Activated CD8-positive, alpha-beta memory T cell treated with anti-CD3 and anti-CD28 coated beads for 1 hour (primary cell): ENCODE measurements at regions not wholly inside any gene's neighbourhood (a gene's known extent, or its start where the extent isn't known, plus 50 kb on each side); places are given as distances from the start of the nearest gene placed in this dataset.
"Not testable (repeated sequence)": the region's sequence is repeated elsewhere in the genome, so short reads cannot be mapped to it uniquely, and the experiment has no call there.

ENCODE experiments used
- DNase-seq, 2 donors: peaks; one replicate each; pipeline ENCODE4 v3.0.0-alpha.2; 2020; ENCODE audit warnings: low read depth in 1 of 2; ENCODE audit errors: extremely low read depth in 1 of 2

DNA sequence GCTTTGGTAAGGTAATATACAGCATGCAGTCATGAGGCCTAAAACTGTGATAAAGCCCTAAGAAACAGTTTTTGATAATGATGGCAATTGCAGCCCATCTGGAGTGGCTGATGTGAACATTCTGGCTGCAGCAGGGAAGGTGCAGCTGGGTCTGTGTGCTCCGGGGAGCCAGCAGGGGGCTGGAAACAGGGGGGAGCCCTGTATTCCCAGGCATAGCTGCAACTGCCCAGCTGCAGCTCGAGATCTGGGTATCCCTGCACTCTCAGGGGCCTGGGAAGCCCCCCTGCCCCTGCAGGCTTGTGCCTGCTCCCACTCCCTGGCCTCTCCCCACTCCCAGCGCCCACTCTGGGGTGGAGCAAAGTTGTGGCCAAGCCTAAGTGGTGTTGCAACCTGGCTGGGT is 95.6 kb downstream of the RRAGB start:
- no peak for DNase-seq

DNA sequence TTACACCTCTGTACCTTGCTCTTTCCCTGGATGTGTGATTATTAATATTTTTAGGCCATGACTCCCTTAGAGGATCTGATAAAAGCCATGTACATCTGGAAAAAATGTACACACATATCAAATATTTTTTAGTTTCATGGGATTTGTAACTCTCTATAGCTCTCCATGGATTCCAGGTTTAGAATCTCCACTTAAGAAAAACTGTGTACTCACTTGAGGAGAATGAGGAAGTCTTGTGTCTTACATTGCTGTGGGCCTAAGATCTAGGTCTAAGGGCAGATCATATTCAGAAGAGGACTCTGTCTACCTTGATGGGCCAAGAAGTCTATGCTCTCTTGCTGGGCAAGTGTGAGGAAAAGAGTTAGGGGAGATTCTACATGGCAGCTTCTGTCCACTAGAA is 98.0 kb downstream of the RRAGB start:
- no peak for DNase-seq

- no peak for DNase-seq
Observed at GRCh38 chrX:55816023-55816422, 98.5 kb downstream of the RRAGB start.

DNA sequence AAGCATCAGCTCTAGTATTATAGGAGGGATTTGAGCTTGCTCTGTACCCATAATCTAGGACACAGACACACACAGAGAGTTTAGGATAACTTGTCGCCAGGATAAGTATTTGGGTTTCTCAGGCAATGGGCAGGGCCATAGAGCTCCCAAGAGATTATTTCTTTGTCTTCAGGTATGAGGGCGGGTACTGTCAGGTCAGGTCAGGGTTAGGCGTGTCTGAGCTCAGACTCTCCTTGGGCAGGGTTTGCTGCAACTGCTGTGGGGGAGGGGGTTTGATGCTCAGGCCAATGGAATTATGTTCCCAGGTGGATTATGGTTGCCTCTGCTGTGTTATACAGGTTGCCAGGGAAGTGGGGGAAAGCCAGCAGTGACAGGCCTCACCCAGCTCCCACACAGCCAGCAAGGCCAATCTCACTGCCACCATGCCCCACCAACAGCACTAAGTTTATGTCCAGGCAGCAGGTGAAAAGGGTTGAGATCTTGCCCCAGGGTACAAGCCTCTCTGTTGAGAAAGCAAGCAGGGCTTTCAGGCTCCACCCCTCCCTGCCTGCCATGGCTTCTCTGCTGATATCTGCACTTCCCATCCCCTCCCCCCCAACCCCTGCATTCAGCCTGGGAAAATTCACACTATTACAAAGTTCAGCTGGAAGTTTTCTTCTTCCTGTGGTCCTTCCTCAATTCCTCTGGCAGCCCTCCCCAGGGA is 101.3 kb downstream of the RRAGB start:
- no peak for DNase-seq

DNA sequence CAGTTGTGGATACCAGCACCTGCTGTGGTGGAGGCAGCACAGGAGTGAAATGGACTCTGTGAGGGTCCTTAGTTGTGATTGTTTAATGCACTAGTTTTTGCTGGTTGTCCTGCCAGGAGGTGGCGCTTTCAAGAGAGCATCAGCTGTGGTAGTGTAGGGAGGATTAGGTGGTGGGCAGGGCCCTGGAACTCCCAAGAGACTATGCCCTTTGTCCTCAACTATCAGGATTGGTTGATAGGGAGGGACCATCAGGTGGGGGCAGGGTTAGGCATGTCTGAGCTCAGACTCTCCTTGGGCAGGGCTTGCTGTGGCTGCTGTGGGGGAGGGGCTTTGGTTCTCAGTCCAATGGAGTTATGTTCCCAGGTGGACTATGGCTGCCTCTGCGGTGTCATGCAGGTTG is 121.9 kb downstream of the RRAGB start:
- no peak for DNase-seq

DNA sequence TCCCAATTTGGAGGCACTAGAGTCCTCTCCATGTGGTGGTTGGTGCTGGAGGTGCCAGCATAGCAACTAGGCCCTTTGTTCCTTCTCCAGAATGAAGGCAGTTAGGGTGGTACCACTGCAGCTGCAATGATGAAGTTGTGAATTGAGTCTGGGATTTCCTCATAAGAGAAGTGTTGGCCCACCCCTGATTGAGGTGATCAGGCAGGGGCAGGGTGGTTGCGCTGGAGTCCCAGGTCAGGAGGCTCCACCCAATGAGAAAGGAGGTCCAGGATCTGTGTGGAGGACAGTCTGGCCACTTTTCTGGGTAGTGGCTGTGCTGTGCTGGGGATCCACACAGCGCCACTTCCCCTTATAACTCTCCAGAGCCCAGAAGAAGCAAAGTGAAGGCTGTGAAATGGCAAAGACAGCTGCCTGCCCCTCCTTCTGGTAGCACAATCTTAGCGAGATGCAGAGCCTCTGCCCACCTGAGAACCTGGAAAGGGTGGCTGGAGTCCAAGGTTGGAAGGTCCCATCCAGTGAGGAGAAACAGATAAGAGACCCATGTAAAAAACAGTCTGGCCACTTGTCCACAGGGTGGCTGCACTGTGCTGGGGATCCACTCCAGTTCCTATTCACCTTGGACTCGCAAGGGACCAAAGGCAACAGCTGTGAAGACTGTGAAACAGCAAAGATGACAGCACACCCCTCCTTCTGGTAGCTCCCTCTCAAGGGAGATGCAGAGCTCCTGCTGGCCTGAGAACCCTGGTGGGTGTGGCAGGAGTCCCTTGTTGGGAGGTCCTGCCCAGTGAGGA is 124.6 kb downstream of the RRAGB start:
- DNase-seq: no peak

GRCh38 chrX:55866779-55867178 is 149.2 kb downstream of the RRAGB start:
- not testable (repeated sequence) for DNase-seq

GRCh38 chrX:55867181-55867651 is 149.7 kb downstream of the RRAGB start:
- no peak for DNase-seq

DNA sequence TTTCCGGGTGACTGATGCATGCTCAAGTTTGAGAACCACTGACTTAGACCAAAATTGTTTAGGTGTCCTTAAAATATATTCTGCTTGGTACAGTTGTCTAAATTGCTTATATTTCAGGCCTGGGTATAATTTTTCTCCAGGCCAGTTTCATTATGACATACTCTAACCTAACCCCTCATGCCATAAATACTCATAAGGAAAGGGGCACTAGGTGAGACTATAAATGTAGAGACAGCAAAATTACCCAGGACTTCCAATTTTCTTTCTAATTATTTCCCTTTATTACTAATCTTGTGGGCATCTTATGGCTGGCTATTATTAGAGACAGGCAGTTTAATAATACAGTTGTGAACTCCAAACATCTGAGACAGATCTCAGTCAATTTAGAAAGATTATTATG is 150.2 kb downstream of the RRAGB start:
- no peak for DNase-seq

- DNase-seq: no peak
Observed at GRCh38 chrX:55874807-55875206, 157.3 kb downstream of the RRAGB start.

GRCh38 chrX:55883541-55883940 is 166.0 kb downstream of the RRAGB start:
- not testable (repeated sequence) for DNase-seq

DNA sequence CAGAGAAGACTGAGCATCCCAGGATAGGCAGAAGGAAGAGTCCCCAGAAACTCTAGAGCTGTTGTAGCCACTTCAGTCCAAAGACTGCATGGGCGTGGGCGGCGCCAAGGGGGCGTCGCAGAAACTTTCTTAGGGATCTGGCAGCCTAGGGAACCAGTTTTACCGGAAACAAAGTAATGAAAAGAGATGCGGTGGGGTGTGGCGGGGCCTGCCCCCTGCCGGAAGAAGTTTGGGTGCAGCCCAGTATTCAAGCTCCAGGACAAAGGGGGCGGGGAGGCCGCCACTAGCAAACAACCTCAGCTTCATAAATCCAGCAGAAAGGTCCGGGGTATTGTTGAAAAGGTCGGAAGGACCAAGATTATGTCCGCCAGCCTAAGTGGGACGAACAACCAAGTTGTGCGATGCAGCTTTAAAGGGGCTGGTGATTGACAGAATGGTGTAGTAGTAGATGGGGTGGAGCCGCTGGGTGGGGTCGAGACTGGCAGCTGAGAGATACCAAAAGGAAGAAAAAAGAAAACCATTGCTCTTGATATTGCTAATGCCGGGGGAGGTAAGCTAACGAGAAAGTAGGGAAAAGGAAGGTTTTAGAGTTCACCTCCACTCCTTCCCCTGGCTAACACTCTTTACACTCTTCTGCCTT is 190.5 kb downstream of the RRAGB start:
- peak in 1 of 2 donors; percentile 1 for DNase-seq

DNA sequence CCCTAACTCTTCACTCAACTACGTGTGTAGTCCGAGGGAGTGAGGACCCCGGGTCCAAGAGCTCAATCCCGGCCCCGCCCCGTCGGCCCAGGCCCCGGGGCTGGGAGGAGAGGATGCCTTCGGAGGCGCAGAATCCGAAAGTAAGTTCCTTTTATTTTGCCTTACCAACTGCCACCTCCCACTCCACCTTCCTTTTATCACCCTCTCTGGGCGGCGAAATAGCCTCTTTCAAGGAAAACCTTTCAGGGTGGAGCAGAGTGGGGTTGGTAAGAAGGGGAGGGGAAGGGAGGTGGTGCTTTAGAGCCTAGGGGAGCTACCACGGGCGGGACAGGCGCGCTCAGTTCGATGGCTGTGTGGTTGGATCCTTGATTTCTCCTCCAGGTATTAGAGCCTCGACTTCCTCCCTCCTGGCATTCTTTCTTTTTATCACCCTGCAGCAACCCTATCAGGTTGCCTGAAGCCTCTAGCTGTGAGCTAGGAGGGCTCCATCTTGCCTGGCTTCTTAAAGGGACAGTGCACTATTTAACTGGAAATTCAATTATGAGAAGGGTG is 191.2 kb downstream of the RRAGB start:
- no peak for DNase-seq

GRCh38 chrX:55919367-55920221 is 202.0 kb downstream of the RRAGB start:
- no peak for DNase-seq

- DNase-seq: no peak
Observed at GRCh38 chrX:55924574-55924973, 207.0 kb downstream of the RRAGB start.

GRCh38 chrX:55928529-55928928 is 211.0 kb downstream of the RRAGB start:
- DNase-seq: not testable (repeated sequence)
